Testis (tissue), 2 donors: ENCODE measurements at regions not wholly inside any gene's neighbourhood (a gene's known extent, or its start where the extent isn't known, plus 50 kb on each side); places are given as distances from the start of the nearest gene placed in this dataset.

Experiments used
- POLR2A ChIP-seq: fragments of 450-650 bp; IDR thresholded peaks from one replicate; pipeline ENCODE4 v1.6.1; 2017; ENCODE audit warnings: antibody characterized with exemption, mild to moderate bottlenecking, moderate library complexity
- TF ChIP-seq, protein P1 (sequence below), 3 experiments: fragments of 450-650 bp in 2 of 3; fragments of 200-600 bp in 1 of 3; sonication (generic) in 1 of 3; IDR thresholded peaks; one replicate each; pipeline ENCODE4 v1.5.1; 2016 to 2019; ENCODE audit warnings: antibody characterized with exemption in 3 of 3, mild to moderate bottlenecking in 2 of 3, moderate library complexity in 1 of 3

DNA sequence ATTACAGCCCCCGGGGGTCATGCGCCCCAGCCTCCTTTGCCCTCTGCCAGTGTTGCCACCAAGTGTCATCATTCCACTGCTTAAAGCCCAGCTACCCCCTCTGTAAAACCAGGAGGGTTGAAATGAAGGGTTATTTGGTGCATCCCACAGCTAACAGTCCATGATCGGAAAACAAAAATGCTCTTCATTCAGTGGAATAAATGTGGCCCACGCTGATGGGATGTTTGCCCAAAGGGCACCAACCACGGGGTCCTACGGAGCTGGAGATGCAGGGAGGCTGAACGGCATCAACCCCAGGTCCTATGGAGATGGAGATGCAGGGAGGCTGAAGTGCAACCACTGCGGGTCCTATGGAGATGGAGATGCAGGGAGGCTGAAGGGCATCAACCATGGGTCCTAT, 218.5 kb upstream of the IRX1 start:
- TF ChIP-seq, protein P1, sequence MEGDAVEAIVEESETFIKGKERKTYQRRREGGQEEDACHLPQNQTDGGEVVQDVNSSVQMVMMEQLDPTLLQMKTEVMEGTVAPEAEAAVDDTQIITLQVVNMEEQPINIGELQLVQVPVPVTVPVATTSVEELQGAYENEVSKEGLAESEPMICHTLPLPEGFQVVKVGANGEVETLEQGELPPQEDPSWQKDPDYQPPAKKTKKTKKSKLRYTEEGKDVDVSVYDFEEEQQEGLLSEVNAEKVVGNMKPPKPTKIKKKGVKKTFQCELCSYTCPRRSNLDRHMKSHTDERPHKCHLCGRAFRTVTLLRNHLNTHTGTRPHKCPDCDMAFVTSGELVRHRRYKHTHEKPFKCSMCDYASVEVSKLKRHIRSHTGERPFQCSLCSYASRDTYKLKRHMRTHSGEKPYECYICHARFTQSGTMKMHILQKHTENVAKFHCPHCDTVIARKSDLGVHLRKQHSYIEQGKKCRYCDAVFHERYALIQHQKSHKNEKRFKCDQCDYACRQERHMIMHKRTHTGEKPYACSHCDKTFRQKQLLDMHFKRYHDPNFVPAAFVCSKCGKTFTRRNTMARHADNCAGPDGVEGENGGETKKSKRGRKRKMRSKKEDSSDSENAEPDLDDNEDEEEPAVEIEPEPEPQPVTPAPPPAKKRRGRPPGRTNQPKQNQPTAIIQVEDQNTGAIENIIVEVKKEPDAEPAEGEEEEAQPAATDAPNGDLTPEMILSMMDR (IDR thresholded peaks at IDR 0.05) = no peak
- TF ChIP-seq POLR2A = no peak
